GM21723 (cell line): ENCODE measurements at regions not wholly inside any gene's neighbourhood (a gene's known extent, or its start where the extent isn't known, plus 50 kb on each side); places are given as distances from the start of the nearest gene placed in this dataset.

Source experiments
- ATAC-seq: cut with Tn5 transposase; IDR thresholded peaks from one replicate; pipeline ENCODE4 v1.9.1; 2021; ENCODE audit warnings: mild to moderate bottlenecking, moderate library complexity; ENCODE audit not compliant: unreplicated experiment

DNA sequence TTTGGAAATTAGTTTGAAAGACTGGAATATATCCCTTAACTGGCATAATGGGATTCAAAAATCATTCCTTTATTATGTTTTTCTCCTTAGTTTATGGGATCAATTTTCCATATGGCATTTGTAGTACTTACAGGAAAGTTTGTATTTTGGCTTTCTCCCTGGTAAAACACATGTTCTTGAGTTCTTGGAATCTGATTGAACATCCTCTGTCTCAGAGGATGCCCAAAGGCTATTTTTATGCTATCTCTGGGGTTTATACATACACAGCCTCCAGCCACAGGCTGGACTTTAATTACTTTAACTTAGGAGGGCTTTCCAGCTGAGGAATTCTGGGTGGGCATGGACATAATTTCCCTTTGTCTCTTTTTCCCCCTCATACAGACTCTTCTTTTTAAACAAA lies 236.4 kb downstream of the HGF start:
- ATAC-seq: no peak

DNA sequence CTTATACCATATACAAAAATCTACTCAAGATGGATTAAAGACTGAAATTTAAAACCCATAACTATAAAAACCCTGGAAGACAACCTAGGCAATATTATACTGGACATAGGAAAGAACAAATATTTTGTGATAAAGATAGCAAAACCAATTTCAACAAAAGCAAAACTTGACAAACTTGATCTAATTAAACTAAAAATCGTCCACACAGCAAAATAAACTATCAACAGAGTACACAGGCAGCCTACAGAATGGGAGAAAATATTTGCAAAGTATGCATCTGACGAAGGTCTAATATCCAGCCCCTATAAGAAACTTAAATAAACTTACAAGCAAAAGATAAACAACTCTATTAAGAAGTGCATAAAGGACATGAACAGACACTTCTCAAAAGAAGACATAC lies 240.1 kb downstream of the HGF start:
- ATAC-seq: no peak

DNA sequence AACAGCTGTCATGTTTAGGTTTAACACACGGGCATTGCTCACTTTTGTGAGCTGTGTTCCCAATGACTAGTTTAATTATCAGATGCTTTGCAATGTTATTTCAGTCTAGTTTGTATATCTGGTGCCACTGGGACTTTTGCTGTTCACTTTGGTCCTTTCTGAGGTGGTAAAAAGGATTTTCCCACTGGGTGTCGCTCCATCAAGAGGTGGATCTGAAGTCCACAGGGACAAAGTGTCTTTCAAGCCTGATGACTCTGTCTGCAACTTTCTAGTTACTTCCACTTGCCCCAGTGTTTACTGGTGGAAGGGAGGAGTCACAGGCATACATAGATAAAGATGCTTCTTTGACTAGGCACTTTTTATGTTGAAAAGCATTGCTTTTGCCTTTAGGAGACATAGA lies 242.2 kb downstream of the HGF start:
- no peak for ATAC-seq

DNA sequence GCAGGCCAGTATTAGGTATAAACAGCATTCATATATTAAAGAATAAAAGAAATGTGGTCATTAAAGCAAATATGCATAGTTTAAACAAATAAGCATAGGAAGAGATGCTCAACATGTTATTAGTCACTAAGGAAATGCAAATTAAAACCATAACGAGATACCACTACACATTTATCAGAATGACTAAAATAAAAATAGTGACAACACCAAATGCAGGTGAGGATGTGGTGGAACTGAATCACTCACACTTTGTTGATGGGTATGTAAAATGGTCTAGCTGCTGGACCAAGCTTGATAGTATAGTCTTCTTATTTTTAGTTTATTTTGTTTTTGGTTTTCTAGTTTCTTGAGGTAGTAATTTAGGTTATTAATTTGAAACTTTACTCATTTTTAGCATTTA lies 242.9 kb downstream of the HGF start:
- no peak for ATAC-seq

DNA sequence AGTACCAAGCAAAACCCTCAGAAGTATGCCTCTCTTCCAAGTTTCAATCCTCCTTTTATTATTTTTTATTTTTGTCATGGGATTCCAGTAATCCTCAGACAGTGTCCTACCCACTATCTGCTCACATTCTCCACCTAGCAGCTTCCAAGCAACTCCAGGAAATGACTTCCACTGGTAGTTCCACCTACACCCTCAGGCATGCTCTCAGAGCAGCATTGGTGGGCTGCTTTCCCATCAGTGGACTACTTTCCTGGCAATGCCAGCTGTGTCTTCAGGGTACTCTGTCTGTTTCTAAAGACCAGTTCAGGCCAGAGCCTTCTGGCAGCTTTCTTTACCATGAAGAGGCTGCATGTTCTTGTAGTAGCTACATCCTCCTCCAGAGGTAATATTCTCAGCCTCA lies 244.0 kb downstream of the HGF start:
- ATAC-seq: no peak

DNA sequence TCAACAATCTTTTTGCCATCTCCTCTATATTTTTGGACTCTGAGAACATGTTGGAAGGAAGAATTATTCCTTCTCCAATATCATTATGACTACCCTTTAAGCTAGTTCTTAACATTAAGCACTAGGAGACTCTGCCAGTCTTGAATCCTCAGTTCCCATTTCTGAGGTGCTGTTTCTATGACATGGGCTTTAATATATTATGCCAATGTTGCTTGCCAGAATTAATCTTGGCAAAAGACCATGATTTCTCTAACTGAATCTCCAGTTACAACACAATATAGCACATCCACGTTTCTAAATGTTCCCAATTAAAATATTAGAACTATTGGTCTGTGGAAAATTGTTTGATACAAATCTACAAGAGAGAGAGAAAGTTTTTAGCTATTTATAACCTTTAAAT lies 250.0 kb downstream of the HGF start:
- ATAC-seq: no peak

DNA sequence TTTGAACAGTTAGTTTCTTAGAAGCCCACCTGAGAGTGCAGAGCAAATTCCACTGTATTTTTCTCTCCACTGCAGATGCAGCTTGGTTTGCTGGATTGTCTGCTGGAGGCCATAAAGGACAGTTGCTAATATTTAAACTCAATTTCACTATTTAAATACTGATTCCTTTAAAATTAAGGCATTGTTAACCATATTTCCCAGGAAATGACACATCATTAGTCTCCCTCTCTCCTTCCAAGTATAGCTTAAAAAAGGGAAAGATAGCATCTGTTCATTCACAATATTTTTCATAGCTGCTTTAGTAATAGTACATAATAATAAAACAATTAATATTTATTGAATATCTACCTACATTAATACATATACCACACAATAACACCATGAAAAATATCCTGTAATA lies 252.9 kb downstream of the HGF start:
- no peak for ATAC-seq

DNA sequence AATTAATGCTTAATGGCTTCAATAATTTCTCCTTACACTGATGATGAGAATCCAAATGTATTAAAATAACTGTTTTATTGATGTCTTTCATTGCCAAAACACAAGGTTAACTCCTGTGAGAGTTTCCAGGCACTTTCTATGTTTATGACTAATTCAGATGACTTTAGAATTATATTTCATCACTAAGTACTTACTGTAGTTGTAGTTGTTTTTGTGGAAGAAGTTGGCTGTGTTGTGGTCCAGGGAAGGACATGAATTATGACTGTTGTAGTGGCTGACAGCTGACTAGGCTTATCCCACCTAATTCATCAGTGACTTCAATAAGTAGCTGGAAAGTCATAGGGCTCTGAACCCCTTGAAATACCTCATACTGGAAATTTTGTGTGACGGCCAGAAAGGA lies 254.8 kb downstream of the HGF start:
- ATAC-seq: no peak

DNA sequence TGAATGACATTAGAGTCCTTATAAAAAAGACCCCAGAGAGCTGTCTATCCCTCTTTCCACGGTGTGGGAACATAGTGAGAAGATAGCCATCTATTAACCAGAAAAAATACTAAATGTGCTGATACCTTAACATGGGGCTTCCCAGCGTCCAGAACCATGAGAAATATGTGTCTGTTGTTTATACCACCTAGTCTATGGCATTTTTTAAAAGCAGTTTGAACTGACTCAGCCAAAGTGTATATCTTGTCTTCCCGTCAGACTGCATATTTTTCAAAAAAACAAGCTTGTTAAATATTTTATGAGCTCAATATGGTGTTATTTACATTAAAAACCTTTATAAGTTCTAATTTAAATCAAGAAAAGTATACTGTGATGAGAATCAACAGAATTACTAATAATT lies 255.3 kb downstream of the HGF start:
- ATAC-seq: no peak

DNA sequence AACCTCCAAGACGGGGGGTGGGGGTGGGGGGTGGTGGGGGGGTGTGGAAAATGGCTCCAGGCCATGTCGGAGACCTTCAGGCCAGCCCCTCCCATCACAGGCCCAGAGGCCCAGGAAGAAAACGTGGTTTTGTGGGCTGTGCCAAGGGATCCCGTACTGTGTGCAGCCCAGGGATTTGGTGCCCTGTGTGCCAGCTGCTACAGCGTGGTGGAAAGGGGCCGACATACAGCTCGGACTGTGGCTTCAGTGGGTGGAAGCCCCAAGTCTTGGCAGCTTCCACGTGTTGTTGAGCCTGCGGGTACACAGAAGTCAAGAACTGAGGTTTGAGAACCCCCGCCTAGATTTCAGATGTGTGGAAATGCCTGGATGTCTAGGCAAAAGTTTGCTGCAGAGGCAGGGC lies 259.7 kb downstream of the HGF start:
- ATAC-seq: no peak

DNA sequence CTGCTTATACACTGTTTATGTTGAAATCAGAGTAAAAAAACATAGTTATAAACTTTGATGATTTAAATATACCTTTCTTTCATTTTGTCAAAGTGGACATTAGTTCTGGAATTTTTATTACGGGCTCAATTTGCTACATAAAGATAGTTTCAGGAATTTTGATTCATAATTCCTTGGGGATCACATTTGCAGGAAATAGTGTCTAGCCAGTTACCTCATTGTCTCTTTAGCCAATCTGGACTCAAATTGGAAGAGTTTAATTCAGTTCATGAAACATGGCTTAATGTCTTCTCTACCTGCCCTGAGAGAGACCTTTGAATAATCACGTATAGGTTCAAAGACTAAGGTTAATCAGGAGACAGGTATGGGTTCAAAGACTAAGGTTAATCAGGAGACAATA lies 262.6 kb downstream of the HGF start:
- no peak for ATAC-seq

DNA sequence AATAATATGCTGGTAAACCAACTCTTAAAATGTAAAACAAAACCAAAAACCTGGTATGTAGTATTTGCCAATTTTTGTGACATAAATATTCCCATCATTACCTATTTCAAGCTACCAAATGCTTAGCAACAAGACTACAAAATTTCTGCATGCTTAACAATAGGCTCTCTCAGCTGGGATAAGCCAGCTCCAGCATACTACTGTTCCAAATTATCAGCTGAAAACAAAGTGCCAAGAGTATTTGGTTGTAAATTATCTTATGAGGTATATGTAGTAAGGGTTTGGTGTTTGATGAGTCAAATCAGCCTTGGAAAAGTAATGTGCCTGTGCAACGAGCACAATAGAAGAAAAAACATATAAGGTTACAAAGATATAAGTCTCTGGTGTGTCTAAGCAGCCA lies 263.2 kb downstream of the HGF start:
- no peak for ATAC-seq

DNA sequence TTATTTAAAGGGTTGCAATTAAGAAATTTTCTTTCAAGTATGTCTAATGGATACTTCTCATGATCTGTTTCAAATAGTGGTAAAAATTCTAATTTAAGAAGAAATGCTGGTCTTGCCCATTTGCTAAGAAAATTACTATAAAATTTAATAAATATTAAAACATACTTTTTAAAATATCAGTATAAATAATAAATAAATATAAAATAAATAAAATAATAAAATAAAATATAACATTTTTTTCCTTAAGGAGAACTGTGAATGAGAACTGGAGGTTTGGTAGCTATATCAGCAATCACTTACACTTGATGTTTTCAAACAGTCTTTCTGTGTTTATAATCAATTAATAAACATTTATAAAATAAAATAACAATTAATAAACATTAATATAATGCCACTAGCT lies 266.1 kb downstream of the HGF start:
- ATAC-seq: no peak

DNA sequence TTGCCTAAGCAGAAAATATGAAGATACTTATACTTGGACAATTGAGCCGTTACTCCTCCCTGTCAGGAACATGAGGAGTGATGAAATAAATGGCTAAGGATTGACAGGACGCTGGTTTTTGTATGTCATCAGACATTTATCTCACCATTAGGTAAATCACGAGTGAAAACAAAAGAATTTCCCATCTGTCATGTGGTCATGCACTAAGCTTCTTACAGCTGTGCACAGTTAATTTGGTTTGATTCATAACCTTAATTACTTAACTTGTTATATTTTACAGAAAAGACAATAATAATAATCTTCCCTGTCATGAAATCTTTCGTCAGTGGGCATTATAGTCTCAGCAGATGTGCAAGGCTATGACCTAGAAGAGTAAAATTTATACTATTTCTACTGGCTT lies 266.5 kb downstream of the HGF start:
- ATAC-seq: no peak

DNA sequence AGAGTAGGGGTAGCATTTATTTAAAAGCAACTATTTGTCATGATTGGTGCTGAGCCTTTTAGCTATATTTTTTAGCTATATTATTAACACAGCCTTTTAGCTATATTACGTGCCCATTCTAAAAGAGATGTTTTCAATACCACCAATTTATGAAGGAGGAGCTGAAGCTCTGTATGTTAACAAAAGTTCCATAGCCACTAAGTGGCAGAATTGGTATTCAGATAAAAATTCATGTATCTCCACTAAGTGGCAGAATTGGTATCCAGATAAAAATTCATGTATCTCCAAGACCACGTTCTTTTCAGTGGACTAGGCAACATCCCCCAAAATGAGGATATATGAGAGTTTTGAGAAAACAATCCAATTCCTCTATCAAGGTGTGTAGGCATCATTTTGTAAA lies 268.6 kb downstream of the HGF start:
- no peak for ATAC-seq

DNA sequence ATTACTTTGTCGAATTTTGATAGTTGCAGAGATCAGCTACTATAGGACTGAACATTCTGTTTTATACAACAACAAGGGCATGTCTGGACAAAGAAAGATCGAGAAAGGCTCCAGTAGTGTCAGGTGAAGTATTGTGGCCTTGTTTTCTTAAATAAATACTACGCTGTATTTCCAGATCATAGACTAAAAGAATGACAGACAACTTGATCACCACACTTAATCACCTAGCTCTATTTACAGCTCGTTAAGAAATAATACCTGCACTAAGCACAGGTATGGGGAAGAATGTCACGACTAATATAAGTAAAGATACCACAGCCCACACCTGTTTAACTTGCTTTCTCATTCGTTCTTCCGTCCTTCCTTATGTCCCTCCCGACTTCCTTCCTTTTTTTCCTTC lies 269.2 kb downstream of the HGF start:
- no peak for ATAC-seq

DNA sequence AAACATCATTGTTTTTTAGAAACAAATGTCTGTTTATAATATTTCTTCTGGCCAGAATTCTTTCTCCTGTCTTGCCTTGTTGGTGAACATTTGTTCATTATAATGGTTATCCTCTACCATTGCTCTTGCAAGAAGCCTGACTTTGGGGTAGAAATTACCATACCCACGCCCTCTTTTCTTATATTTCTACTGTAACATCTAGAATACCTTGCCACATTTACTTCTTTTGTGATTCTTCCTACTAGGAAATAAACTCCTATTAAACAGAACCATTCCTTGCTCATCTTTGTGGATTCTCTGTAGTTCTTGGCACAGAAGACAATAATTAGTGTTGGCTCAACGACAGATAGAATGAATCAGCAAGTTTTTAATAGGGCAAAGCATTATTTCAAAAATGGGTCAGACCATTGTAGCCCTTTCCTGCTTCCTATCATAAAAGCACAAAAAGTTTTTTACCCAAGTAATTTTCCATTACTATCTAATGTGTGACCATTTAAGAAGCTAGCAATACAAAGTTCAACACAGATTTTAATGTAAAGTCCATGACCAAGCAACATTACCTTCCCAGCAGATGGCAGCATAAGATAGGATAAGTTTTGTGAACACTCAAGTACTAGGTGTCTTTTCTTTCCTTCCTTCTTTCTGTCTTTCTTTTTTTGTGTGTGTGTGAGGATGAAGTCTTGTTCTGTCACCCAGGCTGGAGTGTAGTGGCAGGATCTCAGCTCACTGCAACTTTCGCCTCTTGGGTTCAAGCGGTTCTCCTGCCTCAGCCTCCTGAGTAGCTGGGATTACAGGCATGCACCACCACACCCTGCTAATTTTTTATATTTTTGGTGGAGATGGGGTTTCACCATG lies 270.4 kb downstream of the HGF start:
- peak; percentile 73 for ATAC-seq

DNA sequence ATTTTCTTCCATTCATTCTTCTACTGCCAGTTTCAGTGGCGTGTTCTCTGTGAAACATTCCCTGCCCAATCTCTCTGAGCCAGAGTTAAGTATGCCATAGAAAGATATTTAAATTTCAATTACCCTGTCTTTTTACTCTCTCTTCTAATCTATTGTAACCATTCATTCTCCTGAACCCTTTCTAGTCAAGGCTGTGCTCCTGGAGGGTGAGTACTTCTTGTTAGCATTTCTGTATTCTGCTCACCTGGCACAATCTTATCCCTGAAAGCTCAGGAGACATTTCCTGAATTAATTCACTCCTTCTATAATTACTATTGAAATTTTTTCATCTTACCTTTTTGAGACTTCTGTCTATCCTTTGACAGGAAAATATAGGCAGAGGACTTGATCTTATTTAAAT lies 271.7 kb downstream of the HGF start:
- ATAC-seq: no peak

DNA sequence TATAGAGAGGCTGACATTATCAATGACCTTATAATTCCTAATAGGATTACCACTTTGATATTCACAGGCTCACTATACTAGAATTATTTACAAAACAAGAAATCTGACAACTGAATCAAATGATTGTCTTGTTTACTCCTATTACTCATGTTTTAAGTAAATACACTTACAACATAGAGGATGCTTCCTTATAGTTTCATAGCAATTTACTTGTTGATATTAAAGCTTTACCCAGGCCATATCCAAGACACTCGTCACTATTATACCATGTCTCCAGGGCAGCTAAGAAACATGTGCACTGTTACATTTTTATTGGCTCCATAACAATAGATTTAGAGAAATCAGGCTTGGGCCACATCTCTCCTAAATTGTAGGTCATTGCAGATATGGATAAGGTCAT lies 276.9 kb downstream of the HGF start:
- ATAC-seq: no peak

DNA sequence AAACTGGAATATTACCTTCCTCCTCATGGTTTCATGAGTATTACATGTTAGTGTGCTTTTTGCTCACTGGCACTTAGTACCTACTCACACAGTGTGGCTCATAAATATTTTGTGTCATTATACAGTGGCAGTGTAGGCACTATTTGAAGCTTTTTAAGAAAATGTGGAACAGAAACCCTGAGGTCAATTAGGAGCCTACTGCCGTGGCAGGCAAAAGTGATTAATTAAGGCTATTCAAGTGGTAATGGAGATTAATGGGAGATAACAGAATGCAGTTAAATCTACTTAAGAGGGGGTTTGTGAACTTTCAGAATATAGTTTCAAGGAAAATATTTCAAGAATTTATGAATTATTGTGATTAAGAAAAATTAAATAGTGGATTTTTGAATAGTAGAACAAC lies 277.6 kb downstream of the HGF start:
- ATAC-seq: no peak

DNA sequence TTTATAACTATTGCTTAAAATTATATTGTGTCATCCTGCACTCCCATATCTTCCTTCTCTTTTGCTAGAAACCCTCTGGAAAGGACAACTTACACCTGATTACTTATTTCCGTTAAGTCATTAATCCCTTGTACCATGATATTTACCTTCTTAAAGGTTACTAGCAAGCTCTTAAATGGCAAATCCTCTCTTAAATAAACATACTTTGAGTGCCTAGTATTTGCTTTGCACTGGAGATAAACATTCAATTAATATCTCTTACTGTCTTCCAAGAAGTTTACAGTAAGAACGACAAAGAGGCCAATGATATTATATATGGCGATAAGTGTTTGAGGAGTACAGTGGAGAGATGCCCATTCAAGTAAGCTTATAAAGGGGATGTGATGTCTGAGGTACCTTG lies 278.3 kb downstream of the HGF start:
- no peak for ATAC-seq

DNA sequence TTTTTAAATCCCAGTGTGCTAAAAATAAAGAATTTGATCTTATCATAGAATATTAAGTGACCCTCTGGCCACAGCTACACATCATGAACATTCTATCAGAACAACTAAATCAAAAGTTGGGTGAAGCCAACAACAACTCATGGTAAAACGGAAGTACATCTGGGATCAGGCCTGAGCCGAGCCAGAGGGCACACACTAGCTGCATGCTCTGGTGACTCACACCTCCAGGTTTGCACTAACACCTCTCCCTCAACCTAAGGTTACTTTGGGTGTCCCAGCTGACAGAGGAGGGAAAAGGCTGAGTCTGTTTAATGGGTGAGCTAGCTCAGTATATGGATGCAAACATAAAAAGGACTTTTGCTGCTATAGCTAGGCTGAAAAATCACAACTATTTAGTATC lies 281.6 kb downstream of the HGF start:
- no peak for ATAC-seq

DNA sequence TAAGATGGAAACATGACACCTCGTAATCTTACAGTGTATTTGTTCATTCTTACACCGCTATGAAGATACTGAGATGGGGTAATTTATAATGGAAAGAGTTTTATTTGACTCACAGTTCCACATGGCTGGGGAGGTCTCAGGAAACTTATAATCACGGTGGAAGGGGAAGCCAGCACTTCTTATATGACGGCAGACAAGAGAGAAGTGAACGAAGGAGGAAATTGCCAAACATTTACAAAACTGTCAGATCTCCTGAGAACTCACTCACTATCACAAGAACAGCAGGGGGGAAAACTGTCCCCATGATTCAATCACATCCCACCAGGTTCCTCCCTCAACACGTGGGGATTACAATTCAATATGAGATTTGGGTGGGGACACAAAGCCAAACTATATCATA lies 282.3 kb downstream of the HGF start:
- no peak for ATAC-seq
